Stomach (tissue), 4 donors: ENCODE measurements at regions not wholly inside any gene's neighbourhood (a gene's known extent, or its start where the extent isn't known, plus 50 kb on each side); places are given as distances from the start of the nearest gene placed in this dataset.

ENCODE experiments used
- EP300 ChIP-seq: sonication (generic); formaldehyde crosslinking; IDR thresholded peaks from one replicate; pipeline ENCODE4 v1.6.1; 2017; ENCODE audit warnings: antibody characterized with exemption
- POLR2A ChIP-seq, 4 donors: fragments of 450-650 bp; IDR thresholded peaks; one replicate each; pipeline ENCODE4 v1.6.1; 2016; ENCODE audit warnings: antibody characterized with exemption in 4 of 4, control low read depth in 2 of 4, mild to moderate bottlenecking in 1 of 4, moderate library complexity in 1 of 4
- POLR2AphosphoS5 ChIP-seq, 3 donors: sonication (generic); formaldehyde crosslinking; IDR thresholded peaks; one replicate each; pipeline ENCODE4 v1.6.1; 2016; ENCODE audit warnings: antibody characterized with exemption in 3 of 3
- TF ChIP-seq, protein P1 (sequence below), 7 experiments: fragments of 450-650 bp in 4 of 7; fragments of 200-600 bp in 3 of 7; sonication (generic) in 3 of 7; IDR thresholded peaks; one replicate each; pipeline ENCODE4 v1.5.1; 2016 to 2019; ENCODE audit warnings: antibody characterized with exemption in 7 of 7, control low read depth in 2 of 7, mild to moderate bottlenecking in 1 of 7

DNA sequence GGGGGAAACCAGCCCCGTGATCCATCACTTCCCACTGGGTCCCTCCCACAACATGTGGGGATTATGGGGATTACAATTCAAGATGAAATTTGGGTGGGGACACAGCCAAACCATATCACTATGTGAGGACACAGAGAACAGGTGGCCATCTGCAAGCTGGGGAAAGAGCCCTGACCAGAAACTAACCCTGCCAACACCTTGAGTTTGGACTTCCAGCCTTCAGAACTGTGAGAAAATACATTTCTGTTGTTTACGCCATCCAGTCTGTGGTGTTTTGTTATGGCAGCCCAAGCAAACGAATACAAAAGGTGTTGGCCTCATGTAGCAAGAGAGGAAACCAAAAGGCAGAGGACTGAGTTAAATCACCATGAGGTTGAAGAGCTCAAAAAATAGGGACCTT, 169.9 kb upstream of the TENM3 start:
- TF ChIP-seq, protein P1, sequence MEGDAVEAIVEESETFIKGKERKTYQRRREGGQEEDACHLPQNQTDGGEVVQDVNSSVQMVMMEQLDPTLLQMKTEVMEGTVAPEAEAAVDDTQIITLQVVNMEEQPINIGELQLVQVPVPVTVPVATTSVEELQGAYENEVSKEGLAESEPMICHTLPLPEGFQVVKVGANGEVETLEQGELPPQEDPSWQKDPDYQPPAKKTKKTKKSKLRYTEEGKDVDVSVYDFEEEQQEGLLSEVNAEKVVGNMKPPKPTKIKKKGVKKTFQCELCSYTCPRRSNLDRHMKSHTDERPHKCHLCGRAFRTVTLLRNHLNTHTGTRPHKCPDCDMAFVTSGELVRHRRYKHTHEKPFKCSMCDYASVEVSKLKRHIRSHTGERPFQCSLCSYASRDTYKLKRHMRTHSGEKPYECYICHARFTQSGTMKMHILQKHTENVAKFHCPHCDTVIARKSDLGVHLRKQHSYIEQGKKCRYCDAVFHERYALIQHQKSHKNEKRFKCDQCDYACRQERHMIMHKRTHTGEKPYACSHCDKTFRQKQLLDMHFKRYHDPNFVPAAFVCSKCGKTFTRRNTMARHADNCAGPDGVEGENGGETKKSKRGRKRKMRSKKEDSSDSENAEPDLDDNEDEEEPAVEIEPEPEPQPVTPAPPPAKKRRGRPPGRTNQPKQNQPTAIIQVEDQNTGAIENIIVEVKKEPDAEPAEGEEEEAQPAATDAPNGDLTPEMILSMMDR (IDR thresholded peaks at IDR 0.05): no peak
- TF ChIP-seq EP300 (no peak), POLR2A (IDR thresholded peaks at IDR 0.05) (no peak), POLR2AphosphoS5 (IDR thresholded peaks at IDR 0.05) (no peak)
